WTC11 (cell line): ENCODE measurements at regions not wholly inside any gene's neighbourhood (a gene's known extent, or its start where the extent isn't known, plus 50 kb on each side); places are given as distances from the start of the nearest gene placed in this dataset.

Source experiments
- ATAC-seq: fragments of 200-7000 bp; cut with Tn5 transposase; 2 replicates; pipeline ENCODE4 v1.10.0; 2021; ENCODE audit warnings: mild to moderate bottlenecking, moderate library complexity
- CTCF ChIA-PET: fragments of 300-600 bp; sonication (Branson Sonifier 250); formaldehyde crosslinking; loops from one replicate; lab custom pipeline; 2021; ENCODE audit warnings: antibody characterized with exemption; lab: Charles Lee
- POLR2A ChIA-PET: fragments of 350-600 bp; sonication (Branson Sonifier 250); formaldehyde crosslinking; loops from one replicate; lab custom pipeline; 2021; ENCODE audit warnings: antibody characterized with exemption; lab: Charles Lee
- DNase-seq: peaks from one replicate; pipeline ENCODE4 v3.0.0; 2021; ENCODE audit warnings: low spot score
- H3K27ac Mint-ChIP-seq: 2 replicates; pipeline ENCODE4 v1.8.0; 2021; ENCODE audit warnings: mixed read lengths
- H3K27me3 Mint-ChIP-seq: 2 replicates; pipeline ENCODE4 v1.8.0; 2021; ENCODE audit warnings: low read depth, mild to moderate bottlenecking, moderate library complexity, mixed read lengths
- H3K36me3 Mint-ChIP-seq: 2 replicates; pipeline ENCODE4 v1.8.0; 2021; ENCODE audit warnings: mixed read lengths
- H3K4me1 Mint-ChIP-seq: 2 replicates; pipeline ENCODE4 v1.8.0; 2022; ENCODE audit warnings: mixed read lengths
- H3K4me3 Mint-ChIP-seq: 2 replicates; pipeline ENCODE4 v1.8.0; 2021; ENCODE audit warnings: mild to moderate bottlenecking, moderate library complexity, mixed read lengths
- H3K9me3 Mint-ChIP-seq: 2 replicates; pipeline ENCODE4 v1.8.0; 2021; ENCODE audit warnings: mixed read lengths
- ARID4B ChIP-seq: sonication (generic); formaldehyde crosslinking; IDR thresholded peaks from 2 replicates; pipeline ENCODE4 v1.8.0; 2023; ENCODE audit warnings: missing genetic modification reagents, mild to moderate bottlenecking, borderline replicate concordance
- ATF1 ChIP-seq: sonication (generic); formaldehyde crosslinking; IDR thresholded peaks from 2 replicates; pipeline ENCODE4 v1.8.1; 2023; ENCODE audit warnings: mild to moderate bottlenecking, moderate library complexity, missing genetic modification reagents
- ATF6 ChIP-seq: sonication (generic); formaldehyde crosslinking; IDR thresholded peaks from 2 replicates; pipeline ENCODE4 v1.8.1; 2023; ENCODE audit warnings: mild to moderate bottlenecking, missing genetic modification reagents
- E2F4 ChIP-seq: sonication (generic); formaldehyde crosslinking; IDR thresholded peaks from 2 replicates; pipeline ENCODE4 v1.8.1; 2022; ENCODE audit warnings: low read depth, mild to moderate bottlenecking, moderate library complexity, missing genetic modification reagents, borderline replicate concordance
- ELF4 ChIP-seq: sonication (generic); formaldehyde crosslinking; IDR thresholded peaks from 2 replicates; pipeline ENCODE4 v1.8.1; 2022; ENCODE audit warnings: low read depth, mild to moderate bottlenecking, moderate library complexity, missing genetic modification reagents
- ERG ChIP-seq: fragments of 250-450 bp; sonication (Bioruptor Pico); IDR thresholded peaks from 2 replicates; pipeline ENCODE4 v1.8.0; 2021; ENCODE audit warnings: mild to moderate bottlenecking
- ETV6 ChIP-seq: sonication (generic); formaldehyde crosslinking; IDR thresholded peaks from 2 replicates; pipeline ENCODE4 v1.8.1; 2022; ENCODE audit warnings: mild to moderate bottlenecking, missing genetic modification reagents
- IRF2 ChIP-seq: sonication (generic); formaldehyde crosslinking; IDR thresholded peaks from 2 replicates; pipeline ENCODE4 v1.8.0; 2022; ENCODE audit warnings: low read depth, missing genetic modification reagents, borderline replicate concordance
- MLX ChIP-seq: sonication (generic); formaldehyde crosslinking; IDR thresholded peaks from 2 replicates; pipeline ENCODE4 v1.8.1; 2023; ENCODE audit warnings: mild to moderate bottlenecking, missing genetic modification reagents, moderate library complexity
- NFATC4 ChIP-seq: fragments of 250-450 bp; sonication (Bioruptor Pico); IDR thresholded peaks from 2 replicates; pipeline ENCODE4 v1.9.0; 2021; ENCODE audit warnings: mild to moderate bottlenecking
- NR1H2 ChIP-seq: sonication (generic); formaldehyde crosslinking; IDR thresholded peaks from 2 replicates; pipeline ENCODE4 v1.9.0; 2021; ENCODE audit warnings: mild to moderate bottlenecking, moderate library complexity, missing genetic modification reagents
- NR3C1 ChIP-seq: sonication (generic); formaldehyde crosslinking; conservative IDR thresholded peaks from 2 replicates; pipeline ENCODE4 v1.8.1; 2023; ENCODE audit warnings: low read depth, mild to moderate bottlenecking, missing genetic modification reagents
- PRRX2 ChIP-seq: fragments of 250-450 bp; sonication (Bioruptor Pico); IDR thresholded peaks from 2 replicates; pipeline ENCODE4 v1.8.0; 2021; ENCODE audit warnings: mild to moderate bottlenecking
- RELA ChIP-seq: sonication (generic); formaldehyde crosslinking; IDR thresholded peaks from 2 replicates; pipeline ENCODE4 v1.8.1; 2022; ENCODE audit warnings: missing genetic modification reagents, mild to moderate bottlenecking, borderline replicate concordance
- ZBTB43 ChIP-seq: sonication (generic); formaldehyde crosslinking; IDR thresholded peaks from 2 replicates; pipeline ENCODE4 v1.8.1; 2023; ENCODE audit warnings: mild to moderate bottlenecking, missing genetic modification reagents
- ZMAT4 ChIP-seq: fragments of 250-450 bp; sonication (Bioruptor Pico); IDR thresholded peaks from 2 replicates; pipeline ENCODE4 v1.9.0; 2021; ENCODE audit warnings: mild to moderate bottlenecking
- ZNF281 ChIP-seq: sonication (generic); formaldehyde crosslinking; IDR thresholded peaks from 2 replicates; pipeline ENCODE4 v1.8.0; 2023; ENCODE audit warnings: mild to moderate bottlenecking, missing genetic modification reagents
- ZNF425 ChIP-seq: fragments of 250-450 bp; sonication (Bioruptor Pico); conservative IDR thresholded peaks from 2 replicates; pipeline ENCODE4 v1.9.0; 2021; ENCODE audit warnings: mild to moderate bottlenecking

- H3K9me3 Mint-ChIP-seq = no peaks in the 10 kb centered on the region
- ChIA-PET CTCF (no interaction called here), POLR2A (no interaction called here)
- TF ChIP-seq MLX (no peak), ATF6 (CRISPR knock-in tag) (no peak), ELF4 (CRISPR knock-in tag) (no peak), ATF1 (CRISPR knock-in tag) (no peak), E2F4 (CRISPR knock-in tag) (no peak), PRRX2 (no peak), ZNF281 (CRISPR knock-in tag) (no peak), ERG (CRISPR knock-in tag) (no peak), NR1H2 (no peak), ZBTB43 (CRISPR knock-in tag) (no peak), ZMAT4 (CRISPR knock-in tag) (no peak), NR3C1 (CRISPR knock-in tag) (no peak), NFATC4 (no peak), ETV6 (no peak)
- DNase-seq (no peak), ATAC-seq (no peak)
- H3K27ac Mint-ChIP-seq = no peak overlapping the region
- no peaks in the 10 kb centered on the region for H3K27me3 Mint-ChIP-seq
- no peaks in the 10 kb centered on the region for H3K36me3 Mint-ChIP-seq
- H3K4me1 Mint-ChIP-seq = no peaks in the 10 kb centered on the region
- H3K4me3 Mint-ChIP-seq = no peak overlapping the region
Observed at GRCh38 chr21:20463362-20463761, 534.8 kb upstream of the NCAM2 start.

GRCh38 chr21:20469361-20469760 is 528.8 kb upstream of the NCAM2 start:
- ChIA-PET CTCF (no interaction called here), POLR2A (no interaction called here)
- Mint-ChIP-seq H3K4me1 (0 out of 2 replicates have a peak, but pooled peaks cover 3% of the 10 kb centered on the region), H3K27ac (no peak overlapping the region), H3K27me3 (no peaks in the 10 kb centered on the region), H3K9me3 (no peaks in the 10 kb centered on the region), H3K36me3 (no peaks in the 10 kb centered on the region), H3K4me3 (no peak overlapping the region)
- ATAC-seq (no peak), DNase-seq (no peak)
- TF ChIP-seq ZNF425 (CRISPR knock-in tag) (no peak), RELA (CRISPR knock-in tag) (no peak), IRF2 (CRISPR knock-in tag) (no peak), ZMAT4 (CRISPR knock-in tag) (no peak), ARID4B (CRISPR knock-in tag) (no peak)
